ENCODE measurements at regions not wholly inside any gene's neighbourhood (a gene's known extent, or its start where the extent isn't known, plus 50 kb on each side); places are given as distances from the start of the nearest gene placed in this dataset.

- Histone ChIP-seq H3K36me3 (ENCODE audit: control insufficient read depth, insufficient read depth, low read length) (no peaks in the 10 kb centered on the region), H2AFZ (no peak overlapping the region), H3K27ac (no peak overlapping the region), H3K4me2 (ENCODE audit: low read length) (no peak overlapping the region), H3K9ac (no peak overlapping the region), H3K9me3 (ENCODE audit: control insufficient read depth, low read length) (no peaks in the 10 kb centered on the region), H3K4me3 (ENCODE audit: low read depth, low read length) (no peak overlapping the region), H3K79me2 (no peaks in the 10 kb centered on the region), H3K27me3 (ENCODE audit: control insufficient read depth, insufficient read depth, low read length) (no peaks in the 10 kb centered on the region), H3K4me1 (peaks cover 8% of the 10 kb centered on the region)
- TF ChIP-seq CTCF (IDR thresholded peaks at IDR 0.05): no peak
These were observed 72.0 kb upstream of the KCNA3 start for GRCh38 chr1:110746644-110747259.

- Histone ChIP-seq H3K4me2 (ENCODE audit: low read length) (no peak overlapping the region), H3K4me3 (ENCODE audit: low read depth, low read length) (no peak overlapping the region), H3K27me3 (ENCODE audit: control insufficient read depth, insufficient read depth, low read length) (no peaks in the 10 kb centered on the region), H3K4me1 (no peaks in the 10 kb centered on the region), H3K36me3 (ENCODE audit: control insufficient read depth, insufficient read depth, low read length) (no peaks in the 10 kb centered on the region), H3K27ac (no peak overlapping the region), H2AFZ (no peak overlapping the region), H3K9ac (no peak overlapping the region), H3K9me3 (ENCODE audit: control insufficient read depth, low read length) (no peaks in the 10 kb centered on the region), H3K79me2 (no peaks in the 10 kb centered on the region)
- TF ChIP-seq CTCF (IDR thresholded peaks at IDR 0.05): no peak
These were observed 68.7 kb upstream of the KCNA3 start for GRCh38 chr1:110743397-110743796.

GRCh38 chr1:110736900-110737605, 62.3 kb upstream of the KCNA3 start:
- H3K4me1 ChIP-seq: no peaks in the 10 kb centered on the region

DNA sequence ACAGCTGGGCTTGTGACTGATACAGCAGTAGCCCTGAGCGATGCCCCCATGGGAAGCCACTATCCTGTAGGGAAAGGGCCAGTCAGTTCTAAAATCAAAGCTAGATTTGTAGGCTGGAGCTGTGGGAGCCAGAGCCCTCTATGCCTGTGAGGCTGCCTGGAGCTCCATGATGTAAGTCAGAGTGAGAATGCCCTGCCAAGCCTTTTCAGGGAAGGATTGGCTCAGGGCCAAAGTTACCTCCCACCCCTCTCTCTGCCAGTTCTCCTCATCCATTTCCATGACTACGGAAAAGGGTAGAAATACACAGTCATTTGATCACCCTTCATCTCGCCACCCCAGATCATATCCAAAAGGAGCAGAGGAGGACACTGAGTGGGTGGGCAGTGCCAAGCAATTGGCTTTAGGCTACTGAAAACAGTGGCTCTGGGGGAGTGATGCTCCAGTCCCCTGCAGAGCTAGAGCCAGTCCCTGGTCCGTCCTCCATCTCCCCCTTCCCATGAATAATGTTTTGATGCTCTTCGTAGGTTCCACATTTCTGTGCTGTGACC, 59.5 kb upstream of the KCNA3 start:
- Histone ChIP-seq H3K4me1 (no peaks in the 10 kb centered on the region), H3K27me3 (ENCODE audit: control insufficient read depth, insufficient read depth, low read length) (no peaks in the 10 kb centered on the region), H2AFZ (no peak overlapping the region), H3K4me2 (ENCODE audit: low read length) (no peak overlapping the region), H3K9ac (no peak overlapping the region), H3K79me2 (no peaks in the 10 kb centered on the region), H3K27ac (no peak overlapping the region), H3K36me3 (ENCODE audit: control insufficient read depth, insufficient read depth, low read length) (no peaks in the 10 kb centered on the region), H3K4me3 (ENCODE audit: low read depth, low read length) (no peak overlapping the region), H3K9me3 (ENCODE audit: control insufficient read depth, low read length) (no peaks in the 10 kb centered on the region)
- TF ChIP-seq CTCF (IDR thresholded peaks at IDR 0.05): no peak

More at GRCh38 chr1:110736900-110737605, 62.3 kb upstream of the KCNA3 start:
- no peaks in the 10 kb centered on the region for H3K9me3 ChIP-seq (ENCODE audit: control insufficient read depth, low read length)
- no peak overlapping the region for H3K4me2 ChIP-seq (ENCODE audit: low read length)
- no peak overlapping the region for H3K4me3 ChIP-seq (ENCODE audit: low read depth, low read length)
- H3K27ac ChIP-seq: no peak overlapping the region
- H2AFZ ChIP-seq: no peak overlapping the region
- H3K27me3 ChIP-seq (ENCODE audit: control insufficient read depth, insufficient read depth, low read length): no peaks in the 10 kb centered on the region
- H3K79me2 ChIP-seq: no peaks in the 10 kb centered on the region
- no peak overlapping the region for H3K9ac ChIP-seq
- H3K36me3 ChIP-seq (ENCODE audit: control insufficient read depth, insufficient read depth, low read length): no peaks in the 10 kb centered on the region
- no peak for TF ChIP-seq CTCF (IDR thresholded peaks at IDR 0.05)
